ENCODE measurements at regions not wholly inside any gene's neighbourhood (a gene's known extent, or its start where the extent isn't known, plus 50 kb on each side); places are given as distances from the start of the nearest gene placed in this dataset.

DNA sequence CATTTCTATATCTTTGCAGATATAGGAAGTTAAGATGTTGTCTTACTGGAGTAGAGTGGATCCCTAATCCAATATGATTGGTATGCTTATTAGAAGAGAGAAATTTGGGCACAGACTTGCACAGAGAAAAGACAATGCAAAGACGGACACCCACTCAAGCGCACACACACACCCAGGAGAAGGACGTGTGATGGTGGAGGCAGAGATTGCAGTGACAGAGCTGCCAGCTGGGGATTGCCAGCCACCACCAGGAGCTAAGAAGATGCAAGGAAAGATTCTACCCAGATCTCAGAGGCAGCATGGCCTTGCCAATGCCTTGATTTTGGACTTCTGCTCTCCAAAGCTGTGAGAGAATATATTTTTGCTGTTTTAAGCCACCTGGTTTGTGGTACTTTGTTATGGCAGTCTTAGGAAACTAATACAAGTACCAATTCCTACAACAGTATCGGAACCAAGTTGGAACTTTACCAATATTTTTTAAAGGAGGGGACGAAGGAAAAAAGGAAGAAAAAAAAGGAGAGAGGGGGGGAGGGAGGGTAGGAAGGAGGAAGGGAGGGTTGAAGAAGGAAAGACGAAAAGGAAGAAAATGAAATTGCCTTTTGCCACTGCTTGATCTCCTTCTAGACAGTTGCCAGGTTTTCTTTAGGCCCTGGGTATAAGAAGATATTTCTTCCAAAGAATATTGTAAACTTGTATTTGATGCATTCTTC lies 334.0 kb downstream of the BUD13 start:
- TF ChIP-seq, protein P1, sequence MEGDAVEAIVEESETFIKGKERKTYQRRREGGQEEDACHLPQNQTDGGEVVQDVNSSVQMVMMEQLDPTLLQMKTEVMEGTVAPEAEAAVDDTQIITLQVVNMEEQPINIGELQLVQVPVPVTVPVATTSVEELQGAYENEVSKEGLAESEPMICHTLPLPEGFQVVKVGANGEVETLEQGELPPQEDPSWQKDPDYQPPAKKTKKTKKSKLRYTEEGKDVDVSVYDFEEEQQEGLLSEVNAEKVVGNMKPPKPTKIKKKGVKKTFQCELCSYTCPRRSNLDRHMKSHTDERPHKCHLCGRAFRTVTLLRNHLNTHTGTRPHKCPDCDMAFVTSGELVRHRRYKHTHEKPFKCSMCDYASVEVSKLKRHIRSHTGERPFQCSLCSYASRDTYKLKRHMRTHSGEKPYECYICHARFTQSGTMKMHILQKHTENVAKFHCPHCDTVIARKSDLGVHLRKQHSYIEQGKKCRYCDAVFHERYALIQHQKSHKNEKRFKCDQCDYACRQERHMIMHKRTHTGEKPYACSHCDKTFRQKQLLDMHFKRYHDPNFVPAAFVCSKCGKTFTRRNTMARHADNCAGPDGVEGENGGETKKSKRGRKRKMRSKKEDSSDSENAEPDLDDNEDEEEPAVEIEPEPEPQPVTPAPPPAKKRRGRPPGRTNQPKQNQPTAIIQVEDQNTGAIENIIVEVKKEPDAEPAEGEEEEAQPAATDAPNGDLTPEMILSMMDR (IDR thresholded peaks at IDR 0.05) = no peak
- TF ChIP-seq ZFX (IDR thresholded peaks at IDR 0.05; ENCODE audit: borderline replicate concordance) = no peak

DNA sequence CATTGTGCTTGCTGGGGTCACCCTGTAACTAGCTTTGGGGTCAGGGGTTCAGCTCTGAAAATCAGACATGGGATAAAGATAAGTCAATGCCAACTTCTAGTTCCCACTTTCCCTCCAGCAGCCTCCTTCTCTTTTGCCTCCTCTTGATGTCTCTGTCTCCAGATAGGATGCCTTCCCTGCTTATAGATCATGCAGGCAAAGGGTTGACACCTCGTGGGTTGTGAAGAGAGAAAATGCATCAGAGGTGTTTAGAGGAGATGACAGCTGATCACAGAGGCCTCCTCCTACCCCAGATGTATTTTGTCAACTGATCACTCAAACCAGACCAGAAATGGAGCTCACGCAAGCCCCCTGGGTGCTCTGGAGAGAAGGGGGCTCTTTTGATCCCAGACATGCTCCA lies 337.8 kb downstream of the BUD13 start:
- TF ChIP-seq ZFX (IDR thresholded peaks at IDR 0.05; ENCODE audit: borderline replicate concordance) = no peak
- TF ChIP-seq, protein P1 (IDR thresholded peaks at IDR 0.05) = no peak
- no peak overlapping the region for H3K27ac ChIP-seq

More for the DNA sequence above, 334.0 kb downstream of the BUD13 start:
- H3K27ac ChIP-seq = no peak overlapping the region

DNA sequence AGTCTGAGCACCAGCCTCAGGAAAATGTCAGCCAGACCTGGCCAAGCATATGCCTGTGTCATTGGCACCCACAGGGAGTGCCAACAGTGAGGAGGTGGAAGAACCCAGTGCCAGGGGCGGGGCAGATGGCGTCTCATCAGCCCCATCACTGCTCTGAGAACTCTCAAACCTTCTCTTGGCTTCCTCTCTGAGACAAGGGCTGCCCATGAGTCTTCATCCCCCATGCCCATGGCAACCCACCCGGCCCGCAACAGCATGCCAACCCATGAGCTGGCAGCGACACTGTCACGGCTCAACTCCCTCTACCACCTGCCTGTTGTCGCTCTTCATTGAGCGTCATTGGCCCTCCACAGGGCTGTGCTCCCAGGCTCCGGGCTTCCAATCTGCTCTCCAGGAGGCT lies 340.5 kb downstream of the BUD13 start:
- TF ChIP-seq, protein P1 (IDR thresholded peaks at IDR 0.05) = no peak
- TF ChIP-seq ZFX (IDR thresholded peaks at IDR 0.05; ENCODE audit: borderline replicate concordance) = no peak
- no peak overlapping the region for H3K27ac ChIP-seq

DNA sequence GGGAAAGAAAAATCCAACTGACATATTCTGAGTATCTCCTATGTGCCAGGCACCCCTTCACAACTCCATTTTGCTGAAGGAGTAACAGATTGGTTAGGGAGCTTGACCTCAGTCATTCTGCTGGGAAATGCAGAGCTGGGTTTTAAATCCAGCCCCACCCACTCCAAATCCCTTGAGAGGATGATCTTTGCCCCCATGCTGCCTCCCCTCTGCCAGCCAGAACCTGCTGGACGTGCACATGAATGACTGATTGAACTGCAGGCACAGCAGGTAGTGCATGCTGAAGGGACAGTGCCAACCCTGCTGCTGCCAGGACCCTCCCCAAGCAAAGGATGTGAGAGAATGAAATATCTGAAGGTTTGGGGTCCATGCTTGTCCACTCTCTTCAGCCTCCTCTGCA lies 340.9 kb downstream of the BUD13 start:
- TF ChIP-seq ZFX (IDR thresholded peaks at IDR 0.05; ENCODE audit: borderline replicate concordance) = no peak
- TF ChIP-seq, protein P1 (IDR thresholded peaks at IDR 0.05) = no peak
- no peak overlapping the region for H3K27ac ChIP-seq

DNA sequence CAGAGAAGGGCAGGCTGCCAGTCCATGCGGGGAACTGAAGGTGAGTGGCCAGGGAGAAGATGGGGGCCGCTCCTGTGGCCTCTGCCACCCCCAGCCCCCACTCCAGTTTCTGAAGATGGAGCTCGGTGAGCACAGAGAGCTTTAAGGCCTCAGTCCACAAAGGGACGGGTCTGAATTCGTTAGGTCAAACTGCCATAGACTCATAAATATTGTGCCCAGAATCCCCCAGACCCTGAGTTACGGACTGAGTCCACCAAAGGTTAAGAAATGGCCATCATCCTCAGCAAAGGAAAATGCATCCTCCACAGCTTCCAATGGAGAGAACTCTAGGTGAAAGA lies 344.2 kb downstream of the BUD13 start:
- TF ChIP-seq, protein P1 (IDR thresholded peaks at IDR 0.05) = no peak
- TF ChIP-seq ZFX (IDR thresholded peaks at IDR 0.05; ENCODE audit: borderline replicate concordance) = no peak
- H3K27ac ChIP-seq = no peak overlapping the region

DNA sequence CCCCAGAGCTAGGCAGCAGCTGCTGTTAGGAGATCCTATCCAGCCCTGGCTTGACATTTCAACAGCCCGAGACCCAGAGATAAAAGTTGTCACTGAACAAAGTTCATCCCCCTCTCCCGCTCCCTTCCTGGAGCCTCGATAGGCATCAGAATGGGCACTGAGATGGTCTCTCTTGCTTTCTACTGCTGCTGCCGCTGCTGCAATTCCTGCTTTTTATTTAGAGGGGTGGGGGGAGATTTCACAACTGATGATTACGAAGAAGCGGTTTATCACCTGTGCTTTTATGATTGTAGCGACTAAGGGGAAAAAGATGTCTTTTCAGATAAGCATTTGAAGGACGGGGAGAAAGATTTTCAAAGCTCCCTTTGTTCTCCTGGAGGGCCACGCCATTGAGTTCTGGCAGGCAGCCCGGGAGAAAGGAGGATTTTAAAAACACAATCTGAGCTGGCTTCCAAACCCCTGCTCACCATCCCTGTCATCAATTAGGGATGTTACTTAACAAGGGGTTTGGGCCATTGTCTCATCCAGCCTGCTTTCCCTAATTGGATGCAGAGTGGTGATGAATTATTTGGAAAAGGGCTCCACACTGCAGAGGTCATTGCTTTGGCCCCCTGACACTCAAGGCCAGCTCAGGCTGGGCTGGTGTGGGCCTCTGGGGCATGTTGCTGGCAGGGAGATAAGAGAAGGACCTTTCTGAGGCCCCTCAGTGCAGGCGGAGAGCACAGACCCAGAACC lies 344.7 kb downstream of the BUD13 start:
- H3K27ac ChIP-seq = no peak overlapping the region
- TF ChIP-seq, protein P1 (IDR thresholded peaks at IDR 0.05) = no peak
- no peak for TF ChIP-seq ZFX (IDR thresholded peaks at IDR 0.05; ENCODE audit: borderline replicate concordance)

DNA sequence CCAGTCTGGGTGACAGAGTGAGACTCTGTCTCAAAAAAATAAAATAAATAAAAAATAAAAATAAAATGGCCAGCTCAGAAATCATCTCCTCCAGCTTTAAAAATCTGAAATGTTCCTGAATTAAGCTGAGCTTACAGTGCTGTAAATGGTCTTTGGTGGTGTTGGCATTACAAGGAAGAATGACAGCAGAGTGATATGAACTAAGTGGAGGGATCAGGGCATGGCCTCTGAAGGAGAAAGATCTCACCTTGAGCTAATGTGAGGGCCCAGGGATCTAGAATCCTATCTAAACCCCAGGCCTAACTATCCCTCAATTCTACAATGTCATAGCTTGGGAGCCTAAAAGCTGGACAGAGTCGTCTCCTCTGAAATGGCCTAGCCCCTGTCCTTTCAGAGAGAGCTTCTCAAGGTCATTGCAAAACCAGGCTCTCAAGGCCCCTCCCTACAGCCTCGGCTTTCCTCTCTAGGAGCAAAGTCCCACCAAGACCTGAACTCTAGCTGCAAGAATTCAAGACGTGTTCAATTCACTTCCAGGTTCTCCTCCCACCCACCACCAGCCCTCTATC lies 345.4 kb downstream of the BUD13 start:
- H3K27ac ChIP-seq = no peak overlapping the region
- no peak for TF ChIP-seq ZFX (IDR thresholded peaks at IDR 0.05; ENCODE audit: borderline replicate concordance)
- TF ChIP-seq, protein P1 (IDR thresholded peaks at IDR 0.05) = no peak

Data from 22Rv1 (cell line).